Neural cell (in vitro differentiated cells): ENCODE measurements at regions not wholly inside any gene's neighbourhood (a gene's known extent, or its start where the extent isn't known, plus 50 kb on each side); places are given as distances from the start of the nearest gene placed in this dataset.

Experiments used
- H2AFZ ChIP-seq: fragments of 200-600, 300-800 bp; sonication (generic), shearing (Covaris generic); 2 replicates; pipeline ENCODE4 v1.6.0; 2014; ENCODE audit warnings: low read depth, mild to moderate bottlenecking, antibody characterized with exemption, low read length, moderate library complexity
- H3F3A ChIP-seq: fragments of 200-600 bp; shearing (Covaris generic); 2 replicates; pipeline ENCODE4 v1.6.1; 2016; ENCODE audit warnings: mild to moderate bottlenecking, moderate library complexity, mixed read lengths, antibody characterized with exemption, low read length; ENCODE audit not compliant: insufficient read depth, poor library complexity, severe bottlenecking
- H3K27ac ChIP-seq: fragments of 200-600, 300-800 bp; sonication (generic), shearing (Covaris generic); 2 replicates; pipeline ENCODE4 v1.5.1; 2014; ENCODE audit warnings: mild to moderate bottlenecking, low read length, moderate library complexity
- H3K27me3 ChIP-seq: fragments of 300-800, 200-600 bp; sonication (generic), shearing (Covaris generic); 2 replicates; pipeline ENCODE4 v1.6.0; 2014; ENCODE audit warnings: mild to moderate bottlenecking, low read depth, low read length, moderate library complexity; ENCODE audit not compliant: insufficient read depth
- H3K36me3 ChIP-seq: fragments of 300-800, 200-600 bp; sonication (generic), shearing (Covaris generic); 2 replicates; pipeline ENCODE4 v1.5.1; 2014; ENCODE audit warnings: mild to moderate bottlenecking, antibody characterized with exemption, low read length, moderate library complexity; ENCODE audit not compliant: insufficient read depth
- H3K4me2 ChIP-seq: fragments of 300-800, 200-600 bp; sonication (generic), shearing (Covaris generic); 2 replicates; pipeline ENCODE4 v1.6.0; 2014; ENCODE audit warnings: mild to moderate bottlenecking, low read length
- H3K4me3 ChIP-seq: fragments of 300-800, 200-600 bp; sonication (generic), shearing (Covaris generic); 2 replicates; pipeline ENCODE4 v1.5.1; 2014; ENCODE audit warnings: mild to moderate bottlenecking, low read length, moderate library complexity
- H3K79me2 ChIP-seq: fragments of 200-600 bp; shearing (Covaris generic); replicated peaks from 2 replicates; pipeline ENCODE4 v1.6.0; 2014; ENCODE audit warnings: mild to moderate bottlenecking, low read length, moderate library complexity; ENCODE audit not compliant: insufficient read depth
- H3K9ac ChIP-seq: fragments of 300-800, 200-600 bp; sonication (generic), shearing (Covaris generic); 2 replicates; pipeline ENCODE4 v1.6.1; 2016; ENCODE audit warnings: mild to moderate bottlenecking, low read length, mixed read lengths
- H3K9me2 ChIP-seq: fragments of 200-600 bp; shearing (Covaris generic); 2 replicates; pipeline ENCODE4 v1.6.1; 2016; ENCODE audit warnings: mild to moderate bottlenecking, low read length, mixed read lengths; ENCODE audit not compliant: insufficient read depth
- H3K9me3 ChIP-seq: fragments of 200-600, 300-800 bp; sonication (generic), shearing (Covaris generic); 2 replicates; pipeline ENCODE4 v1.6.1; 2016; ENCODE audit warnings: mild to moderate bottlenecking, mixed run types, low read length, moderate library complexity, mixed read lengths
- H4K20me1 ChIP-seq: fragments of 200-600 bp; shearing (Covaris generic); 2 replicates; pipeline ENCODE4 v1.6.1; 2016; ENCODE audit warnings: mild to moderate bottlenecking, mixed run types; ENCODE audit not compliant: insufficient read depth
- EP300 ChIP-seq: fragments of 450-650 bp; conservative IDR thresholded peaks from 2 replicates; pipeline ENCODE4 v1.6.1; 2014; ENCODE audit warnings: antibody characterized with exemption, mild to moderate bottlenecking, moderate library complexity; ENCODE audit not compliant: poor library complexity, severe bottlenecking
- EZH2 ChIP-seq: fragments of 200-600, 300-800 bp; shearing (Covaris generic), sonication (generic); IDR thresholded peaks from 2 replicates; pipeline ENCODE4 v1.6.1; 2014; ENCODE audit warnings: antibody characterized with exemption, low read length, borderline replicate concordance, mild to moderate bottlenecking; ENCODE audit not compliant: insufficient read depth, poor library complexity, severe bottlenecking
- MXI1 ChIP-seq: fragments of 450-650 bp; conservative IDR thresholded peaks from 2 replicates; pipeline ENCODE4 v1.6.1; 2014; ENCODE audit warnings: antibody characterized with exemption, mild to moderate bottlenecking; ENCODE audit not compliant: poor library complexity, severe bottlenecking
- POLR2AphosphoS5 ChIP-seq: IDR thresholded peaks from 2 replicates; pipeline ENCODE4 v1.6.1; 2012
- RAD21 ChIP-seq: fragments of 450-650 bp; conservative IDR thresholded peaks from 2 replicates; pipeline ENCODE4 v1.6.1; 2014; ENCODE audit warnings: antibody characterized with exemption, mild to moderate bottlenecking, moderate library complexity
- REST ChIP-seq: IDR thresholded peaks from 2 replicates; pipeline ENCODE4 v1.6.1; 2012; ENCODE audit warnings: borderline replicate concordance
- SMC3 ChIP-seq: fragments of 450-650 bp; conservative IDR thresholded peaks from 2 replicates; pipeline ENCODE4 v1.6.1; 2014; ENCODE audit warnings: antibody characterized with exemption, mild to moderate bottlenecking, moderate library complexity; ENCODE audit not compliant: poor library complexity
- TAF1 ChIP-seq: IDR thresholded peaks from 2 replicates; pipeline ENCODE4 v1.6.1; 2012; ENCODE audit warnings: low read depth
- TF ChIP-seq, protein P1 (sequence below): fragments of 450-650 bp; IDR thresholded peaks from 2 replicates; pipeline ENCODE4 v1.5.1; 2014; ENCODE audit warnings: antibody characterized with exemption, mild to moderate bottlenecking, moderate library complexity; ENCODE audit not compliant: poor library complexity, severe bottlenecking

DNA sequence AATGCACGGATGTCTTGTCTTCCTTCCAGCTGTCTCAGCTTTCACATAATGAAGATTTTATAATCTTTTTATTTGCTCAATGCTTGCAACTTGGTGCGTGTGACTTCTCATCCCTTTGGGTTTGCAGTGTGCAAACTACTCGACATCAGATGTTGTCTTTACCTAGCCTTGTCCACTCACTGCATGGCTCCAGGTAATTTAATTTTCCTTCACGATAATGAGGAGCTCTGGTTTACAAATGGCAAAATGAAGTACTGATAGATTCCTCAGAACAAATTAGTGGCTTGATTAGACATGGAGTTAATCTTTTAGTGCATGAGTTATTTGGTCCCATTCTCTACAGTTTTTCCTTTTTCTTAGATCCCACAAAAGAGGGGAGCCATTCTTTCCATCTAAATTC is 603.0 kb downstream of the CCDC171 start:
- no peak overlapping the region for H3K9ac ChIP-seq
- H3K79me2 ChIP-seq, result no peaks in the 10 kb centered on the region
- H3F3A ChIP-seq, result no peaks in the 10 kb centered on the region
- H3K9me2 ChIP-seq, result no peaks in the 10 kb centered on the region
- H2AFZ ChIP-seq, result no peak overlapping the region
- no peaks in the 10 kb centered on the region for H4K20me1 ChIP-seq
- H3K36me3 ChIP-seq, result no peaks in the 10 kb centered on the region
- TF ChIP-seq MXI1 (no peak), RAD21 (no peak), POLR2AphosphoS5 (no peak), EZH2 (no peak), TAF1 (no peak), SMC3 (no peak), EP300 (no peak), REST (no peak)
- TF ChIP-seq, protein P1, sequence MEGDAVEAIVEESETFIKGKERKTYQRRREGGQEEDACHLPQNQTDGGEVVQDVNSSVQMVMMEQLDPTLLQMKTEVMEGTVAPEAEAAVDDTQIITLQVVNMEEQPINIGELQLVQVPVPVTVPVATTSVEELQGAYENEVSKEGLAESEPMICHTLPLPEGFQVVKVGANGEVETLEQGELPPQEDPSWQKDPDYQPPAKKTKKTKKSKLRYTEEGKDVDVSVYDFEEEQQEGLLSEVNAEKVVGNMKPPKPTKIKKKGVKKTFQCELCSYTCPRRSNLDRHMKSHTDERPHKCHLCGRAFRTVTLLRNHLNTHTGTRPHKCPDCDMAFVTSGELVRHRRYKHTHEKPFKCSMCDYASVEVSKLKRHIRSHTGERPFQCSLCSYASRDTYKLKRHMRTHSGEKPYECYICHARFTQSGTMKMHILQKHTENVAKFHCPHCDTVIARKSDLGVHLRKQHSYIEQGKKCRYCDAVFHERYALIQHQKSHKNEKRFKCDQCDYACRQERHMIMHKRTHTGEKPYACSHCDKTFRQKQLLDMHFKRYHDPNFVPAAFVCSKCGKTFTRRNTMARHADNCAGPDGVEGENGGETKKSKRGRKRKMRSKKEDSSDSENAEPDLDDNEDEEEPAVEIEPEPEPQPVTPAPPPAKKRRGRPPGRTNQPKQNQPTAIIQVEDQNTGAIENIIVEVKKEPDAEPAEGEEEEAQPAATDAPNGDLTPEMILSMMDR, result no peak
- H3K27me3 ChIP-seq, result no peaks in the 10 kb centered on the region
- H3K4me3 ChIP-seq, result no peak overlapping the region
- H3K27ac ChIP-seq, result no peak overlapping the region
- no peaks in the 10 kb centered on the region for H3K9me3 ChIP-seq
- no peak overlapping the region for H3K4me2 ChIP-seq

DNA sequence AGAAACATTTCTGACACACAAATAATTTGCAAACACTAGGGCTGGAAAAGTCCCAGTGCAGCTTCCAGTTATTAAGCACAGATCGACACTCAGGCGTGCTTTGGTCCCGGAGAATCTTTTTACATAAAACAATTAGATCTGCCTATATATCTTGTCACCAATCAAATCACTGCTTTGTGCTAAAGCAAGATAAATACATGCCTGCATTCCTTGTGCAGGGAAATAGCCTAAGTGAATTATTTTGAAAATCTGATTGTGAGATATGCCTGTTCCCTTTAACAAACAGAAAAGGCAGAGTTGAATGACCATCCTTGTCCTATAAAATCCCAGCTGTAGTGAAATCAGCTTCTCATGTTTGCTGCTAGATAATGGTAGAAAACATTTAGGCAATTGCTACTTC is 604.4 kb downstream of the CCDC171 start:
- H3K79me2 ChIP-seq, result no peaks in the 10 kb centered on the region
- H3K27me3 ChIP-seq, result no peaks in the 10 kb centered on the region
- H3K27ac ChIP-seq, result no peak overlapping the region
- H3K4me2 ChIP-seq, result no peak overlapping the region
- no peak overlapping the region for H2AFZ ChIP-seq
- TF ChIP-seq EP300 (no peak), MXI1 (no peak), EZH2 (no peak)
- TF ChIP-seq, protein P1, result no peak
- H3K9me3 ChIP-seq, result no peaks in the 10 kb centered on the region
- H3K4me3 ChIP-seq, result no peak overlapping the region
- no peaks in the 10 kb centered on the region for H3K9me2 ChIP-seq
- no peaks in the 10 kb centered on the region for H3K36me3 ChIP-seq
- H3F3A ChIP-seq, result no peaks in the 10 kb centered on the region
- no peak overlapping the region for H3K9ac ChIP-seq
- no peaks in the 10 kb centered on the region for H4K20me1 ChIP-seq
